Body of pancreas (tissue), 4 donors: ENCODE measurements at regions not wholly inside any gene's neighbourhood (a gene's known extent, or its start where the extent isn't known, plus 50 kb on each side); places are given as distances from the start of the nearest gene placed in this dataset.

Source experiments
- ATAC-seq: fragments of 150-250 bp; one replicate; pipeline ENCODE4 v1.9.1; 2016
- DNase-seq, 4 donors: peaks; one replicate each; pipeline ENCODE4 v3.0.0-alpha.2; 2019
- H3K27ac ChIP-seq, 4 donors: fragments of 200-600 bp; sonication (generic); 1 replicate in 3 of 4; 2 replicates in 1 of 4; pipeline versions ENCODE4 v1.5.1 to v1.6.1; 2016 to 2019; ENCODE audit warnings: mild to moderate bottlenecking in 1 of 4, mixed read lengths in 1 of 4, moderate library complexity in 1 of 4
- H3K27me3 ChIP-seq, 2 donors: fragments of 200-600 bp; sonication (generic); one replicate each; pipeline ENCODE4 v1.6.0; 2016; ENCODE audit warnings: mild to moderate bottlenecking in 1 of 2
- H3K36me3 ChIP-seq, 2 donors: fragments of 200-600 bp; sonication (generic); replicated peaks in 1 of 2; 2 replicates each; pipeline ENCODE4 v1.5.1; 2016; ENCODE audit warnings: low read depth in 2 of 2; ENCODE audit not compliant: insufficient read depth in 1 of 2
- H3K4me1 ChIP-seq: fragments of 200-600 bp; sonication (generic); one replicate; pipeline ENCODE4 v1.6.0; 2016
- H3K4me3 ChIP-seq, 2 donors: fragments of 200-600 bp; sonication (generic); 1 replicate in 1 of 2; 2 replicates in 1 of 2; pipeline ENCODE4 v1.5.1; 2016 to 2019
- H3K9me3 ChIP-seq, 3 donors: fragments of 200-600 bp; sonication (generic); 1 replicate in 2 of 3; 2 replicates in 1 of 3; pipeline ENCODE4 v1.5.1; 2016
- POLR2A ChIP-seq, 3 donors: fragments of 450-650 bp; IDR thresholded peaks; one replicate each; pipeline ENCODE4 v1.6.1; 2016; ENCODE audit warnings: antibody characterized with exemption in 3 of 3, mild to moderate bottlenecking in 2 of 3
- WGBS, 2 donors: methylation state at CpG; one replicate each; pipeline ENCODE4 v1.1.5; 2017; 5-methylcytosine and 5-hydroxymethylcytosine counted together
- intact Hi-C: fragments of 100-400 bp; cut with DNase I; formaldehyde crosslinking; loops from one replicate; pipeline ENCODE4 v1.15.1; 2023
- TF ChIP-seq, protein P1 (sequence below), 7 experiments: fragments of 450-650 bp in 4 of 7; fragments of 200-600 bp in 3 of 7; sonication (generic) in 3 of 7; IDR thresholded peaks; one replicate each; pipeline ENCODE4 v1.5.1; 2016 to 2019; ENCODE audit warnings: antibody characterized with exemption in 7 of 7

DNA sequence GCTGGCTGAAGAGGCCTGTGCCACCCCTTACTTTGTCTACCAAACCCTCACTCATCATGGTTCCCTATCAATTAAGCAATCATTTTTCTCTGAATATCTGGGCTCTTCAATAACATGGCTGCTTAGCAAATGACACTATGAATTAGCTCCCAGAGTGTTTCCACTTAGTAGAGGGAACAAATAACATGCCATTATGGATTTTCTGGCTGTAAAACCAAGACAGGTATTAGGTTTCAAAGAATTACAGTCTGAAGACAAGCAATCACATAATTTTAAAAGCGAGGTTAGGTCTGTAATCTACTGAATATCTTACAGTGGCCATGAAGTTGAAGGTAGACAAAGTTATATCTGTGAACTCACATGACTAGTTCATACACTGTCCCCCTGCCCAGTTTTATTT lies 220.8 kb upstream of the PHYHIPL start:
- intact Hi-C loops = loop anchor here (5.0 kb wide), 1 partner anchor 217 kb away; no protein-coding TSS in a partner anchor
- Histone ChIP-seq H3K4me1 (peaks cover 9% of the 10 kb centered on the region), H3K27ac (no peak overlapping the region), H3K36me3 (no peaks in the 10 kb centered on the region), H3K27me3 (no peaks in the 10 kb centered on the region), H3K9me3 (no peaks in the 10 kb centered on the region), H3K4me3 (no peak overlapping the region)
- no peak for DNase-seq
- 39 to 60% methylated on average over 1 of the region's 1 CpG for WGBS, 2 donors
- no peak for ATAC-seq
- TF ChIP-seq, protein P1, sequence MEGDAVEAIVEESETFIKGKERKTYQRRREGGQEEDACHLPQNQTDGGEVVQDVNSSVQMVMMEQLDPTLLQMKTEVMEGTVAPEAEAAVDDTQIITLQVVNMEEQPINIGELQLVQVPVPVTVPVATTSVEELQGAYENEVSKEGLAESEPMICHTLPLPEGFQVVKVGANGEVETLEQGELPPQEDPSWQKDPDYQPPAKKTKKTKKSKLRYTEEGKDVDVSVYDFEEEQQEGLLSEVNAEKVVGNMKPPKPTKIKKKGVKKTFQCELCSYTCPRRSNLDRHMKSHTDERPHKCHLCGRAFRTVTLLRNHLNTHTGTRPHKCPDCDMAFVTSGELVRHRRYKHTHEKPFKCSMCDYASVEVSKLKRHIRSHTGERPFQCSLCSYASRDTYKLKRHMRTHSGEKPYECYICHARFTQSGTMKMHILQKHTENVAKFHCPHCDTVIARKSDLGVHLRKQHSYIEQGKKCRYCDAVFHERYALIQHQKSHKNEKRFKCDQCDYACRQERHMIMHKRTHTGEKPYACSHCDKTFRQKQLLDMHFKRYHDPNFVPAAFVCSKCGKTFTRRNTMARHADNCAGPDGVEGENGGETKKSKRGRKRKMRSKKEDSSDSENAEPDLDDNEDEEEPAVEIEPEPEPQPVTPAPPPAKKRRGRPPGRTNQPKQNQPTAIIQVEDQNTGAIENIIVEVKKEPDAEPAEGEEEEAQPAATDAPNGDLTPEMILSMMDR (IDR thresholded peaks at IDR 0.05) = no peak
- no peak for TF ChIP-seq POLR2A (IDR thresholded peaks at IDR 0.05)

DNA sequence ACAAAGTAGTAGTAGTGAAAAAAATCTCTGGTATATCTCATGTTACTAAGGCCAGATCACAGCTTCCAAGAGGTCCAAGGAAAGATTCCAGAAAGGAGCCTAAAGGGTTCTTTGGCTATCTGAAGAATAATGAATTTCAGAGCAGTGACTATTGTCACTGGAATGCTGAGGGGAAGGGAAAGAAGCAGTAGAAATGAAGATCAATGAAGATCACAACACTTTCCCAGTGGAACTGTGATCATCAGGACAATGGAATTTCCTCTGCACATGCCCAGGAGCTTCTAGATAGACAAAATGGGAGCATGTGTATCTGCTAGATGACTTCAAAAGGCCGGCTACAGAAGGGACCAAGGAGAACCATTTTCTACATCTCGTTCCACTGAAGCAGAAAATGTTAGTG lies 219.5 kb upstream of the PHYHIPL start:
- ATAC-seq = no peak
- Histone ChIP-seq H3K27ac (no peak overlapping the region), H3K4me1 (peaks cover 9% of the 10 kb centered on the region), H3K36me3 (no peaks in the 10 kb centered on the region), H3K9me3 (no peaks in the 10 kb centered on the region), H3K4me3 (no peak overlapping the region), H3K27me3 (no peaks in the 10 kb centered on the region)
- TF ChIP-seq, protein P1 (IDR thresholded peaks at IDR 0.05) = no peak
- TF ChIP-seq POLR2A (IDR thresholded peaks at IDR 0.05) = no peak
- intact Hi-C loops = loop anchor here (5.0 kb wide), 1 partner anchor 215 kb away; no protein-coding TSS in a partner anchor
- no peak for DNase-seq
- WGBS, 2 donors = 80 to 96% methylated on average over 2 of the region's 2 CpGs

DNA sequence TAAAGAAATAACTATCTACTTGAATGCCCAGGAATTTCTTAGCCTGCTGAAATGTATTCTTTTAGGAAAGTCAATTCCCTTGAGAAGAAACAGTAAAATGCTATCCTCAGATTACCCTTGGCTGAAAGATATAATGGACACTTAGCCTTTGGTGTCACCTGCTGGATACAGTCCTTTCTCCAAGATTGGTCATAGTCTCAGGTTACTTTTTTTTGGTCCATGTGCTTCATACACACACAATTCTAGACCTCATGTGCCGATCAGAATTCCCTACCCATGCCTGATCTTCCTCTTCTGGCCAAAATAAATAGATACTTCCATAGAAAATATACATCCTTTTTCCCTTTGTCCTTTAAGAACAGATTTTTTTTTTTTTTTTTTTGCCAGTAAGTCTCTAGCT lies 218.9 kb upstream of the PHYHIPL start:
- H3K27me3 ChIP-seq = no peaks in the 10 kb centered on the region
- WGBS, 2 donors = 86 to 100% methylated on average over 1 of the region's 1 CpG
- no peaks in the 10 kb centered on the region for H3K36me3 ChIP-seq
- no peak for ATAC-seq
- intact Hi-C loops = loop anchor here (5.0 kb wide), 1 partner anchor 215 kb away; no protein-coding TSS in a partner anchor
- no peak overlapping the region for H3K4me3 ChIP-seq
- no peak for TF ChIP-seq POLR2A (IDR thresholded peaks at IDR 0.05)
- TF ChIP-seq, protein P1 (IDR thresholded peaks at IDR 0.05) = no peak
- H3K9me3 ChIP-seq = no peaks in the 10 kb centered on the region
- no peak for DNase-seq
- no peak overlapping the region for H3K27ac ChIP-seq
- H3K4me1 ChIP-seq = peaks cover 5% of the 10 kb centered on the region

DNA sequence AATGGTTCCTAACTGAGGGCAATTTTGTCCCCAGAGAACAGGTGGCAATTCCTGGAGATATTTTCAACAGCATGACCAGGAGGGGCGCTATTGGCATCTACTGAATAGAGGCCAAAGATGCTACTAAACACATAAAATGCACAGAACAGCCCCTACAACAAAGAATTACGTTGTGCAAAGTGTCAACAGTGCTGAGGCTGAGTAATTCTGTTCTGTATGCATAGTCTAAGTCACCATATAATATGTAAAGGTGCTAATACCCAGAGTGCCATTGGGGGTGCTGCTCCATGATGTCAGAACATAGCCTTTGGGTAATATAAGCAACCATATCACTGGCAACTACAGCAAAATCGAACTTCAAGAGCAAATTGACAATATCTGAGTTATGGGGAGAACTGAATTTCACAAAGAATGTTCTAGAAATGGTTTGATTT lies 213.3 kb upstream of the PHYHIPL start:
- H3K4me1 ChIP-seq = peaks cover 6% of the 10 kb centered on the region
- DNase-seq (peak in 3 of 4 donors; percentile 23 to 45 (median 26)), ATAC-seq (no peak)
- peak overlapping the region in 3 of 4 donors; percentile 33 to 50 (median 33) for H3K27ac ChIP-seq
- TF ChIP-seq, protein P1 (IDR thresholded peaks at IDR 0.05) = peak in 3 of 7 experiments; percentile 25 to 32 (median 28)
- no peak for TF ChIP-seq POLR2A (IDR thresholded peaks at IDR 0.05)
- intact Hi-C loops = no loop called here
- no peaks in the 10 kb centered on the region for H3K27me3 ChIP-seq
- H3K9me3 ChIP-seq = no peaks in the 10 kb centered on the region
- H3K4me3 ChIP-seq = no peak overlapping the region
- H3K36me3 ChIP-seq = no peaks in the 10 kb centered on the region
- 25 to 49% methylated on average over 3 of the region's 3 CpGs for WGBS, 2 donors

DNA sequence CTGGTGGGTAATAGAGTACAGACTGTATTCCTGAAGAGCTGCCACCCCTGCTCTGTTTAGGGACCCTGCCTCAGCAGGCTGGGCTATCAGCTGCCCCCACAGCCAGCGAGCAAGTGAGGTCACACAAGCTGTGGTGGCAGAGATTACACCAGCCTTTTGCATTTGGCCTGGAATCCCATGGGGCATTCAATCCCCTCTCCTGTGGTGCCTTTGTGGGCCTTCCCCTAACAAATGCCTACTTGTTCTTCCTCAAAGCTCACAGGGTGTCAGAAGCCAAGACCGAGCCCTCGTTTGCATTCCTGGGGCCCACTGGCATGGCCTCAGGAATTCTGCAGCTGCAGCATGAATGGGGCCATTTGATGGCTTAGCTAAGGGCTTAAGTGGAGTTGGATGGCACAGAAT lies 212.7 kb upstream of the PHYHIPL start:
- Histone ChIP-seq H3K9me3 (no peaks in the 10 kb centered on the region), H3K4me3 (no peak overlapping the region), H3K4me1 (peaks cover 11% of the 10 kb centered on the region), H3K27me3 (no peaks in the 10 kb centered on the region), H3K27ac (peak overlapping the region in 3 of 4 donors; percentile 33 to 50 (median 33)), H3K36me3 (no peaks in the 10 kb centered on the region)
- 61 to 73% methylated on average over 3 of the region's 3 CpGs for WGBS, 2 donors
- intact Hi-C loops = no loop called here
- DNase-seq (peak; percentile 17 to 33 (median 28)), ATAC-seq (peak; percentile 68)
- TF ChIP-seq, protein P1 (IDR thresholded peaks at IDR 0.05) = no peak
- no peak for TF ChIP-seq POLR2A (IDR thresholded peaks at IDR 0.05)
